H1 (cell line): ENCODE measurements at regions not wholly inside any gene's neighbourhood (a gene's known extent, or its start where the extent isn't known, plus 50 kb on each side); places are given as distances from the start of the nearest gene placed in this dataset.
A peak's percentile ranks its signal among the peaks of the same experiment; 100 is the strongest.

ENCODE experiments used
- CTCF ChIA-PET: fragments of 300-600 bp; sonication (Branson Sonifier 250); formaldehyde crosslinking; loops from one replicate; lab custom pipeline; 2021; ENCODE audit not compliant: partially characterized antibody; lab: Charles Lee
- POLR2A ChIA-PET: fragments of 300-600 bp; sonication (Branson Sonifier 250); formaldehyde crosslinking; loops from one replicate; lab custom pipeline; 2021; ENCODE audit warnings: inconsistent platforms; ENCODE audit not compliant: partially characterized antibody; lab: Charles Lee
- DNase-seq, 2 experiments: peaks; one replicate each; pipeline versions ENCODE4 v3.0.0 to v3.0.0-alpha.2; 2010 to 2022; ENCODE audit warnings: low spot score in 2 of 2, low read depth in 1 of 2, mixed read lengths in 1 of 2
- FAIRE-seq: peaks from 2 replicates; lab custom pipeline; 2011; peaks lifted over from hg19 to GRCh38; lab: Jason Lieb, UNC
- H2AFZ ChIP-seq: 2 replicates; pipeline ENCODE4 v1.8.1; 2012; ENCODE audit warnings: low read length, inconsistent platforms
- H2AK5ac ChIP-seq: 2 replicates; pipeline ENCODE4 v1.6.1; 2013; ENCODE audit warnings: low read depth, low read length
- H2BK120ac ChIP-seq: replicated peaks from 2 replicates; pipeline ENCODE3; 2013; ENCODE audit warnings: low read depth, low read length, inconsistent platforms
- H2BK12ac ChIP-seq: 2 replicates; pipeline ENCODE4 v1.6.1; 2013; ENCODE audit warnings: low read depth, low read length
- H2BK15ac ChIP-seq: 2 replicates; pipeline ENCODE4 v1.6.1; 2013; ENCODE audit warnings: low read length
- H2BK20ac ChIP-seq: 2 replicates; pipeline ENCODE4 v1.6.1; 2013; ENCODE audit warnings: low read length
- H2BK5ac ChIP-seq: 2 replicates; pipeline ENCODE4 v1.6.1; 2013; ENCODE audit warnings: low read depth, low read length
- H3K14ac ChIP-seq: 2 replicates; pipeline ENCODE4 v1.6.1; 2013; ENCODE audit warnings: inconsistent platforms; ENCODE audit not compliant: insufficient read length
- H3K18ac ChIP-seq: 2 replicates; pipeline ENCODE4 v1.6.1; 2013; ENCODE audit warnings: low read length; ENCODE audit errors: extremely low read depth
- H3K23ac ChIP-seq: 2 replicates; pipeline ENCODE4 v1.6.1; 2013; ENCODE audit warnings: inconsistent platforms; ENCODE audit not compliant: insufficient read length
- H3K23me2 ChIP-seq: 2 replicates; pipeline ENCODE4 v1.6.1; 2013; ENCODE audit warnings: low read depth, low read length
- H3K27ac ChIP-seq: 2 replicates; pipeline ENCODE4 v1.6.1; 2011; ENCODE audit warnings: low read depth, low read length, inconsistent platforms
- H3K27me3 ChIP-seq, 4 experiments: replicated peaks in 1 of 4; 1 replicate in 1 of 4; 2 replicates in 3 of 4; pipeline versions ENCODE4 v1.6.1 to v1.8.1; 2011 to 2013; ENCODE audit warnings: low read length in 3 of 4, mild to moderate bottlenecking in 3 of 4, inconsistent platforms in 2 of 4, mixed read lengths in 2 of 4, moderate library complexity in 1 of 4; ENCODE audit not compliant: control insufficient read depth in 3 of 4, insufficient read depth in 3 of 4; ENCODE audit errors: extremely low read depth in 1 of 4
- H3K36me3 ChIP-seq, 4 experiments: 2 replicates each; pipeline versions ENCODE4 v1.6.1 to v1.8.1; 2011 to 2013; ENCODE audit warnings: mild to moderate bottlenecking in 4 of 4, low read length in 3 of 4, moderate library complexity in 2 of 4, control low read depth in 1 of 4, inconsistent platforms in 1 of 4; ENCODE audit not compliant: insufficient read depth in 4 of 4, control insufficient read depth in 2 of 4
- H3K4ac ChIP-seq: replicated peaks from 2 replicates; pipeline ENCODE3; 2013; ENCODE audit warnings: low read length, low read depth, mixed read lengths, inconsistent platforms; ENCODE audit not compliant: insufficient read length
- H3K4me1 ChIP-seq, 4 experiments: replicated peaks in 1 of 4; 1 replicate in 1 of 4; 2 replicates in 3 of 4; pipeline versions ENCODE4 v1.6.1 to v1.8.1; 2011 to 2013; ENCODE audit warnings: low read length in 3 of 4, inconsistent platforms in 2 of 4, mixed read lengths in 1 of 4; ENCODE audit not compliant: insufficient read depth in 4 of 4, control insufficient read depth in 3 of 4
- H3K4me2 ChIP-seq, 2 experiments: 2 replicates each; pipeline versions ENCODE4 v1.6.1 to v1.8.1; 2011 to 2013; ENCODE audit warnings: low read depth in 2 of 2, low read length in 2 of 2, control low read depth in 1 of 2, inconsistent platforms in 1 of 2, mild to moderate bottlenecking in 1 of 2; ENCODE audit not compliant: insufficient read depth in 1 of 2
- H3K4me3 ChIP-seq, 4 experiments: fragments of 200-600, 300-600 bp in 1 of 4; sonication (generic), shearing (Covaris generic), sonication (Bioruptor Twin) in 1 of 4; 2 replicates each; pipeline versions ENCODE4 v1.5.1 to v1.8.1; 2011 to 2016; ENCODE audit warnings: low read length in 4 of 4, low read depth in 3 of 4, control low read depth in 2 of 4, inconsistent platforms in 2 of 4, mild to moderate bottlenecking in 2 of 4, mixed read lengths in 1 of 4, moderate library complexity in 1 of 4; ENCODE audit not compliant: insufficient read depth in 2 of 4; ENCODE audit errors: extremely low read depth in 1 of 4
- H3K56ac ChIP-seq: replicated peaks from 2 replicates; pipeline ENCODE3; 2013; ENCODE audit warnings: low read depth, mild to moderate bottlenecking, mixed read lengths, low read length, inconsistent platforms; ENCODE audit not compliant: insufficient read length
- H3K79me1 ChIP-seq: 2 replicates; pipeline ENCODE4 v1.6.1; 2013; ENCODE audit warnings: low read depth, low read length, control low read depth
- H3K79me2 ChIP-seq, 2 experiments: 2 replicates each; pipeline versions ENCODE4 v1.6.1 to v1.8.1; 2012 to 2013; ENCODE audit warnings: low read length in 2 of 2, mild to moderate bottlenecking in 2 of 2, inconsistent platforms in 1 of 2; ENCODE audit not compliant: insufficient read depth in 2 of 2, control insufficient read depth in 1 of 2
- H3K9ac ChIP-seq, 4 experiments: replicated peaks in 1 of 4; 1 replicate in 1 of 4; 2 replicates in 3 of 4; pipeline versions ENCODE4 v1.6.1 to v1.8.1; 2011 to 2013; ENCODE audit warnings: low read depth in 3 of 4, low read length in 3 of 4, control low read depth in 2 of 4, mild to moderate bottlenecking in 2 of 4, moderate library complexity in 2 of 4, inconsistent platforms in 1 of 4; ENCODE audit errors: extremely low read depth in 1 of 4
- H3K9me3 ChIP-seq, 2 experiments: 2 replicates each; pipeline versions ENCODE4 v1.6.1 to v1.8.1; 2012 to 2013; ENCODE audit warnings: mild to moderate bottlenecking in 2 of 2, moderate library complexity in 2 of 2, control low read depth in 1 of 2, inconsistent platforms in 1 of 2, low read depth in 1 of 2, low read length in 1 of 2, mixed read lengths in 1 of 2; ENCODE audit not compliant: insufficient read depth in 2 of 2
- H4K20me1 ChIP-seq, 2 experiments: replicated peaks in 1 of 2; 2 replicates each; pipeline versions ENCODE3 to v1.8.1; 2011 to 2013; ENCODE audit warnings: inconsistent platforms in 2 of 2, low read length in 2 of 2, mild to moderate bottlenecking in 1 of 2; ENCODE audit not compliant: insufficient read depth in 2 of 2, control insufficient read depth in 1 of 2
- H4K5ac ChIP-seq: 2 replicates; pipeline ENCODE4 v1.6.1; 2013; ENCODE audit warnings: low read length, low read depth, mixed read lengths, inconsistent platforms; ENCODE audit not compliant: insufficient read length
- H4K8ac ChIP-seq: 2 replicates; pipeline ENCODE4 v1.8.0; 2013; ENCODE audit warnings: mild to moderate bottlenecking, moderate library complexity, low read length, inconsistent platforms; ENCODE audit not compliant: insufficient read depth; ENCODE audit errors: extremely low read depth
- H4K91ac ChIP-seq: replicated peaks from 2 replicates; pipeline ENCODE3; 2013; ENCODE audit warnings: low read length, mixed read lengths, inconsistent platforms; ENCODE audit not compliant: insufficient read length
- HDAC6 ChIP-seq: IDR thresholded peaks from one replicate; pipeline ENCODE4 v1.7.1; 2012; ENCODE audit warnings: low read depth, mild to moderate bottlenecking, inconsistent platforms, low read length, moderate library complexity
- TEAD4 ChIP-seq: IDR thresholded peaks from 2 replicates; pipeline ENCODE4 v1.6.1; 2012; ENCODE audit warnings: low read depth, low read length, inconsistent platforms, mixed read lengths
- YY1 ChIP-seq: IDR thresholded peaks from 2 replicates; pipeline ENCODE4 v1.6.1; 2011; ENCODE audit warnings: low read depth, mild to moderate bottlenecking, low read length
- WGBS, 2 experiments: shearing (Covaris generic) in 1 of 2; methylation state at CpG; one replicate each; pipeline versions ENCODE4 v1.1.6 to v1.1.7; 2013 to 2015; ENCODE audit warnings: low lambda C conversion rate in 2 of 2, mixed read lengths in 2 of 2, inconsistent platforms in 1 of 2, low coverage in 1 of 2, missing lambda C conversion rate in 1 of 2; ENCODE audit not compliant: insufficient replicate concordance in 2 of 2, insufficient coverage in 1 of 2, insufficient read length in 1 of 2; ENCODE audit errors: extremely low coverage in 1 of 2, missing lambda C conversion rate in 1 of 2; 5-methylcytosine and 5-hydroxymethylcytosine counted together
- TF ChIP-seq, protein P1 (sequence below): IDR thresholded peaks from 2 replicates; pipeline ENCODE4 v1.6.1; 2012; ENCODE audit warnings: inconsistent platforms
- TF ChIP-seq, protein P2 (sequence below): IDR thresholded peaks from 2 replicates; pipeline ENCODE4 v1.6.1; 2012; ENCODE audit warnings: low read length, inconsistent platforms

DNA sequence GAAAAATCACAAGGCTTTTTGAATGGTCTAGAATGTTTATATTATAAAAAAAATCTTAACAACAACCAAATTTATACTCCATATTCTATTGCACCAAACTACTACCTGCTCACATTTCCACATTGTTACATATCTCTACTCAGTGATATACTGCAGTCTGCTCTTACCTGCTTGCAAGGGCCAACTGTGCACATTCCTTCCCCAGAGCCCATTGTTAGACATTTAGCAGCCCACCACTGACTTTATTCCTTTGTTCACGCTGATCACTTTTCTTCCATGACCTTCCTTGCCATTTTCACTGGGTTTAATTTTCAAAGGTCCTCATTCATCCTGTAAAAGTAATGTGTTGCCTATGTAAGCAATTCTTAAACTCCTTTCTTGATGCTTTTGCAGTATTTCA, 109.7 kb upstream of the KCNJ3 start:
- Histone ChIP-seq H3K4me2 (peak overlapping the region in 1 of 2 experiments; percentile 53; a peak in 2 of 4 replicates), H2AK5ac (no peak overlapping the region), H4K20me1 (no peaks in the 10 kb centered on the region), H2BK20ac (peak overlapping the region; percentile 76; the same call in 1 of the 2 replicates), H2BK15ac (no peak overlapping the region), H3K4me1 (peaks cover 1 to 28% (median 14%) of the 10 kb centered on the region in 4 experiments; a peak in 6 of 7 replicates), H2BK5ac (peak overlapping the region; percentile 91; the same call in 1 of the 2 replicates), H2BK120ac (peak overlapping the region; percentile 99), H3K27me3 (no peaks in the 10 kb centered on the region), H2BK12ac (no peak overlapping the region), H3K14ac (no peak overlapping the region), H3K4ac (peak overlapping the region; percentile 94), H3K23me2 (no peaks in the 10 kb centered on the region), H3K18ac (no peak overlapping the region; the same call in 1 of the 2 replicates), H3K79me1 (no peaks in the 10 kb centered on the region), H3K9ac (no peak overlapping the region), H4K5ac (peak overlapping the region; percentile 96), H3K56ac (peak overlapping the region; percentile 2), H3K27ac (no peak overlapping the region), H3K4me3 (peak overlapping the region in 1 of 4 experiments; percentile 29; a peak in 1 of 8 replicates), H3K79me2 (no peaks in the 10 kb centered on the region), H4K8ac (no peak overlapping the region), H2AFZ (no peak overlapping the region), H3K23ac (no peak overlapping the region), H3K36me3 (no peaks in the 10 kb centered on the region), H4K91ac (peak overlapping the region; percentile 88), H3K9me3 (no peaks in the 10 kb centered on the region)
- WGBS, 2 experiments: 27% methylated on average over 1 of the region's 1 CpG; no CpG with 5 or more reads in 1 of the 2 experiments
- POLR2A ChIA-PET: no interaction called here
- FAIRE-seq (no peak), DNase-seq (no peak)
- TF ChIP-seq, protein P1, sequence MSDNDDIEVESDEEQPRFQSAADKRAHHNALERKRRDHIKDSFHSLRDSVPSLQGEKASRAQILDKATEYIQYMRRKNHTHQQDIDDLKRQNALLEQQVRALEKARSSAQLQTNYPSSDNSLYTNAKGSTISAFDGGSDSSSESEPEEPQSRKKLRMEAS: no peak
- peak; percentile 49; the same call in 1 of the 2 replicates for TF ChIP-seq TEAD4
- TF ChIP-seq, protein P2, sequence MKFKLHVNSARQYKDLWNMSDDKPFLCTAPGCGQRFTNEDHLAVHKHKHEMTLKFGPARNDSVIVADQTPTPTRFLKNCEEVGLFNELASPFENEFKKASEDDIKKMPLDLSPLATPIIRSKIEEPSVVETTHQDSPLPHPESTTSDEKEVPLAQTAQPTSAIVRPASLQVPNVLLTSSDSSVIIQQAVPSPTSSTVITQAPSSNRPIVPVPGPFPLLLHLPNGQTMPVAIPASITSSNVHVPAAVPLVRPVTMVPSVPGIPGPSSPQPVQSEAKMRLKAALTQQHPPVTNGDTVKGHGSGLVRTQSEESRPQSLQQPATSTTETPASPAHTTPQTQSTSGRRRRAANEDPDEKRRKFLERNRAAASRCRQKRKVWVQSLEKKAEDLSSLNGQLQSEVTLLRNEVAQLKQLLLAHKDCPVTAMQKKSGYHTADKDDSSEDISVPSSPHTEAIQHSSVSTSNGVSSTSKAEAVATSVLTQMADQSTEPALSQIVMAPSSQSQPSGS: no peak
- no peak for TF ChIP-seq YY1
- no peak for TF ChIP-seq HDAC6
- CTCF ChIA-PET: interaction anchor here (0.5 to 2.5 kb wide), 3 partner anchors 15 to 1239 kb away, joined by 3 to 7 read pairs (median 3); no protein-coding TSS in a partner anchor
